ENCODE measurements at regions not wholly inside any gene's neighbourhood (a gene's known extent, or its start where the extent isn't known, plus 50 kb on each side); places are given as distances from the start of the nearest gene placed in this dataset.
"Not testable (repeated sequence)": the region's sequence is repeated elsewhere in the genome, so short reads cannot be mapped to it uniquely, and the experiment has no call there.

DNA sequence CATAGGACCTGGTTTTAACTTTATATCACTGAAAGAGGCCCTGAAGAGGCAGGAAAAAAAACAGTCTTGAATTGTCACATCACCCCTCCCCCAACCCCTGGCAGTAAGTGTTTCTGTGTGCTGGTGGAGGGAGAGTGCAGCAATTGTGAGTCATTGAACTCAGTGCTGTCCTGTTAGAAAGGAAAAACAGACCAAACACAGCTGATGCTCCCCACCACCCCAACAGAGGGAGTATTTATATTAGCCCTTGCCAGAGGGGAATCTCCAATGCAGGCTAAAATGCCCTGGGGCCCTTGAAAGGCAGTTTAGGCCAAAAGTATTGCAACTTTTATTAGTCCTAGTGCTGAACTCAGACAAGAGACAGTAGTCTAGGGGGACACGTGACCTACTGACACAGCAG is 197.8 kb upstream of the AGTR2 start:
- no peak for DNase-seq

- DNase-seq, result no peak
Observed at GRCh38 chrX:115978068-115978467, 192.5 kb upstream of the AGTR2 start.

- not testable (repeated sequence) for DNase-seq
Observed at GRCh38 chrX:115983148-115983547, 187.4 kb upstream of the AGTR2 start.

- not testable (repeated sequence) for DNase-seq
Observed at GRCh38 chrX:115987464-115987863, 183.1 kb upstream of the AGTR2 start.

DNA sequence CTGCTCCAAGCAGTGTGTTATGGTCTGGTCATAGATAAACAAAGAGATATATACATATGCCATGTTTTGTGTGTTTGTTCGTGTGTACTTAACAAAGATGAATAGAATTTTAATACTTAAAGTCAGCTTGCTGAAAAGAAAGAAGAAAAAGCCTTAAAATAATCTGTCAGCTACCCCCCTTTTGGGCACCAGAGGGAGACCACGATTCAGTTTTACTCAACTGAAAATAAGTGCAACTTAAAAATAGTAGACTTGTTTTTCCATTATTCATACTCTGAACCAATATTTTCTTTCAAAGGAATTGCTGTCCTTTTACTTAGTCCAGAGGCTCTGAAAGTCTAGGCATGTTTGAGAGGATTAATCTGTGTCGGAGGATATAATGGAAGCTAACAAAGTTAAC is 181.7 kb upstream of the AGTR2 start:
- DNase-seq, result no peak

- no peak for DNase-seq
Observed at GRCh38 chrX:115989686-115990085, 180.9 kb upstream of the AGTR2 start.

DNA sequence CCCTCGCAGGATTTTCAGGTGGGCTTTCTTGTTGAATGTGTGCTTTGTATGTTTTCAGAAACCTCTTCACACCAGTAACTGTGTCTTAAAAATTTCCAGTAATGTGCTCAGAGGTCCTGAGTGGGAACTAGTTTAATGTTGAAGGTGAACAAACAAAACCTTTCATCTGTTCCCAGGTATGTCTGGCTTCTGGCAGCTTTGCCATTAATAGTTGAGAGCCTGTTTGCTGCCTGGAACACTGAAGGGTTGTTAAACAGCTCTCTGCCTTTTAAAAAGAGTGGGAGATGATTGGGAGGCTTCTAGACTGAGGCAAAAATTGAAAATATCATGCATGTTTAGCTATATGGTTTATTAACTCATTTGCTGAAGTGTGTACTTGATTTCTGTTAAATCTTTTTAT is 161.2 kb upstream of the AGTR2 start:
- DNase-seq, result no peak

DNA sequence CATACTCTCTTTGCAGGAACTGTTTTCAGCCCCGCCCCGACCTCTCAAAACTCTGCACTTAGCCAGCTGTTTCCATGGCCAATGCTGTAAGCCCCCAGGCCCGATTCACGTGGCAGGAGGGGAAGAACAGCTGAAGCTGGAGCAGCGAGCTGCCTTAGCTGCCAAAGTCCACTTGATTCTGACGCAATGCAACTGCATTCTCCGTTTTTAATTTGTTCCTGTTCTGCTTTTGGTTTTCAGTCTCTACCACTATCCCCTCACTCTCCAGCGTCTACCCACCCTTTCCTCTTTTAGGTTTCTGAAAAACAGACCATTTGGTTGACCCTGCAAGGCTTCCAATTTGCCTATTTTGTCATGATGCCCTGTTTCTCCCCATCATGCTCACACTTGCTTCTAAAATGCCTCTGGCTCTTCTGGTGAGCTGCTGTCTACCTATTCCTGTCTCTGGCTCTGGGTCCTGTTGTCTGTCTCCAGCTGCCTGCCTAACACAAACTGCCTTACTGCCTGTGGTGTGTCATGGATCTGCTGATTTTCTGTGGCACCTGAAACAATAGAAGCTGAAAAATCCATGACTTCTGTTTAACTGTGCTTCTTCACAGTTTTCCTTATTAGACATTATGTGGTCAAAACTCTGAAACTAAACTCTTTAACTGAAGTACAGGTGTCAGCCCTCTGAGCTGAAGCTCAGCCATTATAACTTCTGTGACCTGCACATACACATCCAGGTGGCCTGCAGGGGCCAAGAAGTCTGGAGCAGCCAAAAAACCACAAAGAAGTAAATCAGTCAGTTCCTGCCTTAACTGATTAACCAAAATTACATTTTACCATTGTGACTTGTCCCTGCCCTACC is 160.5 kb upstream of the AGTR2 start:
- DNase-seq, result no peak

DNA sequence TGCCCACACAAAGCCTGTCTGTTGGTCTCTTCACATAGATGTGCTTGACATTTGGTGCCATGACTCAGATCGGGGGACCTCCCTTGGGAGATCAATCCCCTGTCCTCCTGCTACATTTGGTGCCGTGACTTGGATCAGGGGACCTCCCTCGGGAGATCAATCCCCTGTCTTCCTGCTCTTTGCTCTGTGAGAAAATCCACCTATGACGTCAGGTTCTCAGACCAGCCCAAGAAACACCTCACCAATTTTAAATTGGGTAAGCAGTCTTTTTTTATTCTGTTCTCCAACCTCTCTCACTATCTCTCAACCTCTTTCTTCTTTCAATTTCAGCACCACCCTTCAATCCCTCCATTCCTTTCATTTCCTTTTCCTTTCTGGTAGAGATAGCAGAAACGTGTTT is 159.6 kb upstream of the AGTR2 start:
- DNase-seq, result no peak

- no peak for DNase-seq
Observed at GRCh38 chrX:116031331-116031730, 139.2 kb upstream of the AGTR2 start.
